Erythroblast (primary cell): ENCODE measurements at regions not wholly inside any gene's neighbourhood (a gene's known extent, or its start where the extent isn't known, plus 50 kb on each side); places are given as distances from the start of the nearest gene placed in this dataset.

Source experiments
- GATA1 ChIP-seq: IDR thresholded peaks from 2 replicates; pipeline ENCODE4 v1.6.1; 2011; ENCODE audit warnings: low read depth, mild to moderate bottlenecking, control low read depth, low read length, moderate library complexity
- POLR2A ChIP-seq: IDR thresholded peaks from 2 replicates; pipeline ENCODE4 v1.6.1; 2011; ENCODE audit warnings: mild to moderate bottlenecking, low read length

- no peak for TF ChIP-seq POLR2A
- TF ChIP-seq GATA1: no peak
These were observed 841.5 kb downstream of the CDH11 start for GRCh38 chr16:64280317-64280716.
